H1 (cell line): ENCODE measurements at regions not wholly inside any gene's neighbourhood (a gene's known extent, or its start where the extent isn't known, plus 50 kb on each side); places are given as distances from the start of the nearest gene placed in this dataset.

ENCODE experiments used
- CTCF ChIA-PET: fragments of 300-600 bp; sonication (Branson Sonifier 250); formaldehyde crosslinking; loops from one replicate; lab custom pipeline; 2021; ENCODE audit not compliant: partially characterized antibody; lab: Charles Lee
- POLR2A ChIA-PET: fragments of 300-600 bp; sonication (Branson Sonifier 250); formaldehyde crosslinking; loops from one replicate; lab custom pipeline; 2021; ENCODE audit warnings: inconsistent platforms; ENCODE audit not compliant: partially characterized antibody; lab: Charles Lee
- DNase-seq, 2 experiments: peaks; one replicate each; pipeline versions ENCODE4 v3.0.0 to v3.0.0-alpha.2; 2010 to 2022; ENCODE audit warnings: low spot score in 2 of 2, low read depth in 1 of 2, mixed read lengths in 1 of 2
- FAIRE-seq: peaks from 2 replicates; lab custom pipeline; 2011; peaks lifted over from hg19 to GRCh38; lab: Jason Lieb, UNC
- H2AFZ ChIP-seq: 2 replicates; pipeline ENCODE4 v1.8.1; 2012; ENCODE audit warnings: low read length, inconsistent platforms
- H2AK5ac ChIP-seq: 2 replicates; pipeline ENCODE4 v1.6.1; 2013; ENCODE audit warnings: low read depth, low read length
- H2BK120ac ChIP-seq: replicated peaks from 2 replicates; pipeline ENCODE3; 2013; ENCODE audit warnings: low read depth, low read length, inconsistent platforms
- H2BK12ac ChIP-seq: 2 replicates; pipeline ENCODE4 v1.6.1; 2013; ENCODE audit warnings: low read depth, low read length
- H2BK15ac ChIP-seq: 2 replicates; pipeline ENCODE4 v1.6.1; 2013; ENCODE audit warnings: low read length
- H2BK20ac ChIP-seq: 2 replicates; pipeline ENCODE4 v1.6.1; 2013; ENCODE audit warnings: low read length
- H2BK5ac ChIP-seq: 2 replicates; pipeline ENCODE4 v1.6.1; 2013; ENCODE audit warnings: low read depth, low read length
- H3K14ac ChIP-seq: 2 replicates; pipeline ENCODE4 v1.6.1; 2013; ENCODE audit warnings: inconsistent platforms; ENCODE audit not compliant: insufficient read length
- H3K18ac ChIP-seq: 2 replicates; pipeline ENCODE4 v1.6.1; 2013; ENCODE audit warnings: low read length; ENCODE audit errors: extremely low read depth
- H3K23ac ChIP-seq: 2 replicates; pipeline ENCODE4 v1.6.1; 2013; ENCODE audit warnings: inconsistent platforms; ENCODE audit not compliant: insufficient read length
- H3K23me2 ChIP-seq: 2 replicates; pipeline ENCODE4 v1.6.1; 2013; ENCODE audit warnings: low read depth, low read length
- H3K27ac ChIP-seq: 2 replicates; pipeline ENCODE4 v1.6.1; 2011; ENCODE audit warnings: low read depth, low read length, inconsistent platforms
- H3K27me3 ChIP-seq, 4 experiments: replicated peaks in 1 of 4; 1 replicate in 1 of 4; 2 replicates in 3 of 4; pipeline versions ENCODE4 v1.6.1 to v1.8.1; 2011 to 2013; ENCODE audit warnings: low read length in 3 of 4, mild to moderate bottlenecking in 3 of 4, inconsistent platforms in 2 of 4, mixed read lengths in 2 of 4, moderate library complexity in 1 of 4; ENCODE audit not compliant: control insufficient read depth in 3 of 4, insufficient read depth in 3 of 4; ENCODE audit errors: extremely low read depth in 1 of 4
- H3K36me3 ChIP-seq, 4 experiments: 2 replicates each; pipeline versions ENCODE4 v1.6.1 to v1.8.1; 2011 to 2013; ENCODE audit warnings: mild to moderate bottlenecking in 4 of 4, low read length in 3 of 4, moderate library complexity in 2 of 4, control low read depth in 1 of 4, inconsistent platforms in 1 of 4; ENCODE audit not compliant: insufficient read depth in 4 of 4, control insufficient read depth in 2 of 4
- H3K4ac ChIP-seq: replicated peaks from 2 replicates; pipeline ENCODE3; 2013; ENCODE audit warnings: low read length, low read depth, mixed read lengths, inconsistent platforms; ENCODE audit not compliant: insufficient read length
- H3K4me1 ChIP-seq, 4 experiments: replicated peaks in 1 of 4; 1 replicate in 1 of 4; 2 replicates in 3 of 4; pipeline versions ENCODE4 v1.6.1 to v1.8.1; 2011 to 2013; ENCODE audit warnings: low read length in 3 of 4, inconsistent platforms in 2 of 4, mixed read lengths in 1 of 4; ENCODE audit not compliant: insufficient read depth in 4 of 4, control insufficient read depth in 3 of 4
- H3K4me2 ChIP-seq, 2 experiments: 2 replicates each; pipeline versions ENCODE4 v1.6.1 to v1.8.1; 2011 to 2013; ENCODE audit warnings: low read depth in 2 of 2, low read length in 2 of 2, control low read depth in 1 of 2, inconsistent platforms in 1 of 2, mild to moderate bottlenecking in 1 of 2; ENCODE audit not compliant: insufficient read depth in 1 of 2
- H3K4me3 ChIP-seq, 4 experiments: fragments of 200-600, 300-600 bp in 1 of 4; sonication (generic), shearing (Covaris generic), sonication (Bioruptor Twin) in 1 of 4; 2 replicates each; pipeline versions ENCODE4 v1.5.1 to v1.8.1; 2011 to 2016; ENCODE audit warnings: low read length in 4 of 4, low read depth in 3 of 4, control low read depth in 2 of 4, inconsistent platforms in 2 of 4, mild to moderate bottlenecking in 2 of 4, mixed read lengths in 1 of 4, moderate library complexity in 1 of 4; ENCODE audit not compliant: insufficient read depth in 2 of 4; ENCODE audit errors: extremely low read depth in 1 of 4
- H3K56ac ChIP-seq: replicated peaks from 2 replicates; pipeline ENCODE3; 2013; ENCODE audit warnings: low read depth, mild to moderate bottlenecking, mixed read lengths, low read length, inconsistent platforms; ENCODE audit not compliant: insufficient read length
- H3K79me1 ChIP-seq: 2 replicates; pipeline ENCODE4 v1.6.1; 2013; ENCODE audit warnings: low read depth, low read length, control low read depth
- H3K79me2 ChIP-seq, 2 experiments: 2 replicates each; pipeline versions ENCODE4 v1.6.1 to v1.8.1; 2012 to 2013; ENCODE audit warnings: low read length in 2 of 2, mild to moderate bottlenecking in 2 of 2, inconsistent platforms in 1 of 2; ENCODE audit not compliant: insufficient read depth in 2 of 2, control insufficient read depth in 1 of 2
- H3K9ac ChIP-seq, 4 experiments: replicated peaks in 1 of 4; 1 replicate in 1 of 4; 2 replicates in 3 of 4; pipeline versions ENCODE4 v1.6.1 to v1.8.1; 2011 to 2013; ENCODE audit warnings: low read depth in 3 of 4, low read length in 3 of 4, control low read depth in 2 of 4, mild to moderate bottlenecking in 2 of 4, moderate library complexity in 2 of 4, inconsistent platforms in 1 of 4; ENCODE audit errors: extremely low read depth in 1 of 4
- H3K9me3 ChIP-seq, 2 experiments: 2 replicates each; pipeline versions ENCODE4 v1.6.1 to v1.8.1; 2012 to 2013; ENCODE audit warnings: mild to moderate bottlenecking in 2 of 2, moderate library complexity in 2 of 2, control low read depth in 1 of 2, inconsistent platforms in 1 of 2, low read depth in 1 of 2, low read length in 1 of 2, mixed read lengths in 1 of 2; ENCODE audit not compliant: insufficient read depth in 2 of 2
- H4K20me1 ChIP-seq, 2 experiments: replicated peaks in 1 of 2; 2 replicates each; pipeline versions ENCODE3 to v1.8.1; 2011 to 2013; ENCODE audit warnings: inconsistent platforms in 2 of 2, low read length in 2 of 2, mild to moderate bottlenecking in 1 of 2; ENCODE audit not compliant: insufficient read depth in 2 of 2, control insufficient read depth in 1 of 2
- H4K5ac ChIP-seq: 2 replicates; pipeline ENCODE4 v1.6.1; 2013; ENCODE audit warnings: low read length, low read depth, mixed read lengths, inconsistent platforms; ENCODE audit not compliant: insufficient read length
- H4K8ac ChIP-seq: 2 replicates; pipeline ENCODE4 v1.8.0; 2013; ENCODE audit warnings: mild to moderate bottlenecking, moderate library complexity, low read length, inconsistent platforms; ENCODE audit not compliant: insufficient read depth; ENCODE audit errors: extremely low read depth
- H4K91ac ChIP-seq: replicated peaks from 2 replicates; pipeline ENCODE3; 2013; ENCODE audit warnings: low read length, mixed read lengths, inconsistent platforms; ENCODE audit not compliant: insufficient read length
- ATF2 ChIP-seq: IDR thresholded peaks from 2 replicates; pipeline ENCODE4 v1.6.1; 2012; ENCODE audit warnings: low read length, inconsistent platforms
- CHD2 ChIP-seq: IDR thresholded peaks from 2 replicates; pipeline ENCODE4 v1.6.1; 2012; ENCODE audit warnings: low read length, improper control_type of control experiment
- EZH2 ChIP-seq: fragments of 200-600 bp; sonication (generic); IDR thresholded peaks from 2 replicates; pipeline ENCODE4 v1.7.1; 2012; ENCODE audit warnings: low read depth, mild to moderate bottlenecking, moderate library complexity, low read length, inconsistent platforms; ENCODE audit not compliant: severe bottlenecking
- JUND ChIP-seq: IDR thresholded peaks from 2 replicates; pipeline ENCODE4 v1.6.1; 2011; ENCODE audit warnings: mild to moderate bottlenecking, improper control_type of control experiment, low read length
- KDM4A ChIP-seq: IDR thresholded peaks from one replicate; pipeline ENCODE4 v1.7.1; 2012; ENCODE audit warnings: low read depth, mild to moderate bottlenecking, moderate library complexity, low read length, inconsistent platforms; ENCODE audit not compliant: severe bottlenecking
- MAX ChIP-seq: IDR thresholded peaks from 2 replicates; pipeline ENCODE4 v1.6.1; 2012; ENCODE audit warnings: inconsistent platforms
- POLR2AphosphoS5 ChIP-seq: IDR thresholded peaks from 2 replicates; pipeline ENCODE4 v1.6.1; 2011; ENCODE audit warnings: low read depth, low read length
- RBBP5 ChIP-seq: IDR thresholded peaks from 2 replicates; pipeline ENCODE4 v1.7.1; 2012; ENCODE audit warnings: low read depth, mild to moderate bottlenecking, inconsistent platforms, low read length, moderate library complexity, borderline replicate concordance
- RXRA ChIP-seq: IDR thresholded peaks from 2 replicates; pipeline ENCODE4 v1.6.1; 2011; ENCODE audit warnings: low read depth, mild to moderate bottlenecking, low read length, moderate library complexity; ENCODE audit not compliant: insufficient read depth
- SIRT6 ChIP-seq: IDR thresholded peaks from one replicate; pipeline ENCODE4 v1.7.1; 2012; ENCODE audit warnings: low read length, inconsistent platforms
- SUZ12 ChIP-seq: fragments of 200-600 bp; sonication (generic); IDR thresholded peaks from 2 replicates; pipeline ENCODE4 v1.6.1; 2012; ENCODE audit warnings: mild to moderate bottlenecking, inconsistent platforms, low read length, moderate library complexity, mixed read lengths
- TCF12 ChIP-seq: IDR thresholded peaks from 2 replicates; pipeline ENCODE4 v1.6.1; 2011; ENCODE audit warnings: low read depth, mild to moderate bottlenecking, low read length
- YY1 ChIP-seq: IDR thresholded peaks from 2 replicates; pipeline ENCODE4 v1.6.1; 2011; ENCODE audit warnings: low read depth, mild to moderate bottlenecking, low read length
- WGBS, 2 experiments: shearing (Covaris generic) in 1 of 2; methylation state at CpG; one replicate each; pipeline versions ENCODE4 v1.1.6 to v1.1.7; 2013 to 2015; ENCODE audit warnings: low lambda C conversion rate in 2 of 2, mixed read lengths in 2 of 2, inconsistent platforms in 1 of 2, low coverage in 1 of 2, missing lambda C conversion rate in 1 of 2; ENCODE audit not compliant: insufficient replicate concordance in 2 of 2, insufficient coverage in 1 of 2, insufficient read length in 1 of 2; ENCODE audit errors: extremely low coverage in 1 of 2, missing lambda C conversion rate in 1 of 2; 5-methylcytosine and 5-hydroxymethylcytosine counted together

GRCh38 chr5:109484597-109484996 lies 74.8 kb upstream of the PJA2 start:
- H4K20me1 ChIP-seq = no peaks in the 10 kb centered on the region
- H3K27ac ChIP-seq = no peak overlapping the region
- H2BK5ac ChIP-seq = no peak overlapping the region
- no peak overlapping the region for H3K4me3 ChIP-seq
- H3K36me3 ChIP-seq = no peaks in the 10 kb centered on the region
- ChIA-PET CTCF (interaction anchor here (1.0 to 1.5 kb wide), 3 partner anchors 10 to 199 kb away, joined by 3 to 4 read pairs (median 4); no protein-coding TSS in a partner anchor), POLR2A (no interaction called here)
- no peak overlapping the region for H3K23ac ChIP-seq
- no peak overlapping the region for H2AK5ac ChIP-seq
- DNase-seq = no peak
- no peaks in the 10 kb centered on the region for H3K79me2 ChIP-seq
- 90% methylated on average over 3 of the region's 3 CpGs; no CpG with 5 or more reads in 1 of the 2 experiments for WGBS, 2 experiments
- peaks cover 0 to 9% of the 10 kb centered on the region in 2 experiments; a peak in 1 of 4 replicates for H3K9me3 ChIP-seq
- no peak overlapping the region for H2BK120ac ChIP-seq
- no peak for FAIRE-seq
- H3K9ac ChIP-seq = no peak overlapping the region
- no peak overlapping the region for H3K4me2 ChIP-seq
- H3K14ac ChIP-seq = no peak overlapping the region
- no peak overlapping the region for H3K56ac ChIP-seq
- H3K4me1 ChIP-seq = peaks cover 0 to 4% (median 0%) of the 10 kb centered on the region in 4 experiments; a peak in 1 of 7 replicates
- no peak overlapping the region for H4K5ac ChIP-seq
- no peak overlapping the region for H2BK20ac ChIP-seq
- H3K27me3 ChIP-seq = no peaks in the 10 kb centered on the region
- H3K4ac ChIP-seq = no peak overlapping the region
- no peak overlapping the region for H4K8ac ChIP-seq
- H3K79me1 ChIP-seq = no peaks in the 10 kb centered on the region
- H3K23me2 ChIP-seq = no peaks in the 10 kb centered on the region
- no peak overlapping the region for H2BK15ac ChIP-seq
- H2AFZ ChIP-seq = no peak overlapping the region
- no peak overlapping the region for H4K91ac ChIP-seq
- no peak overlapping the region for H2BK12ac ChIP-seq
- H3K18ac ChIP-seq = no peak overlapping the region
- TF ChIP-seq JUND (no peak), TCF12 (no peak), YY1 (no peak), RXRA (no peak), EZH2 (no peak), SUZ12 (no peak), MAX (no peak), POLR2AphosphoS5 (no peak), KDM4A (no peak), CHD2 (no peak), RBBP5 (no peak), SIRT6 (no peak), ATF2 (no peak)
